ENCODE measurements at regions not wholly inside any gene's neighbourhood (a gene's known extent, or its start where the extent isn't known, plus 50 kb on each side); places are given as distances from the start of the nearest gene placed in this dataset.

GRCh38 chr1:72954943-72955342, 672.6 kb upstream of the NEGR1 start:
- TF ChIP-seq CTCF (IDR thresholded peaks at IDR 0.05; ENCODE audit: insufficient read depth, low read length, poor library complexity, severe bottlenecking) (no peak), EZH2phosphoT487 (conservative IDR thresholded peaks at IDR 0.05; ENCODE audit: low read length) (no peak)
